HEK293 (cell line): ENCODE measurements at regions not wholly inside any gene's neighbourhood (a gene's known extent, or its start where the extent isn't known, plus 50 kb on each side); places are given as distances from the start of the nearest gene placed in this dataset.

Experiments
- CTCF ChIA-PET: fragments of 350-600 bp; formaldehyde crosslinking; extraction: SDS; loops from one replicate; lab custom pipeline; 2021; ENCODE audit warnings: antibody characterized with exemption; lab: Yijun Ruan, JAX
- POLR2A ChIA-PET: fragments of 300-600 bp; formaldehyde crosslinking; extraction: SDS; loops from one replicate; lab custom pipeline; 2020; ENCODE audit warnings: antibody characterized with exemption, inconsistent platforms; lab: Yijun Ruan, JAX
- H3K27ac ChIP-seq: fragments of 200-500 bp; sonication (Bioruptor generic); 2 replicates; pipeline ENCODE4 v1.5.1; 2014; ENCODE audit warnings: low read depth, low read length, control low read depth, inconsistent platforms; ENCODE audit errors: extremely low read depth
- H3K36me3 ChIP-seq, 2 experiments: fragments of 200-500 bp in 1 of 2; sonication (Bioruptor generic) in 1 of 2; 1 replicate in 1 of 2; 2 replicates in 1 of 2; pipeline ENCODE4 v1.5.1; 2014 to 2017; ENCODE audit warnings: inconsistent platforms in 2 of 2, low read length in 2 of 2; ENCODE audit not compliant: control insufficient read depth in 2 of 2, insufficient read depth in 1 of 2
- H3K4me1 ChIP-seq: fragments of 200-500 bp; sonication (Bioruptor generic); 2 replicates; pipeline ENCODE4 v1.5.1; 2014; ENCODE audit warnings: mild to moderate bottlenecking, low read length, inconsistent platforms; ENCODE audit not compliant: control insufficient read depth, insufficient read depth
- H3K4me3 ChIP-seq: 2 replicates; pipeline ENCODE4 v1.5.1; 2011; ENCODE audit warnings: low read depth, mild to moderate bottlenecking, control low read depth, low read length, moderate library complexity
- H3K9me3 ChIP-seq: fragments of 200-500 bp; sonication (Bioruptor generic); 2 replicates; pipeline ENCODE4 v1.5.1; 2014; ENCODE audit warnings: low read depth, low read length, inconsistent platforms; ENCODE audit not compliant: control insufficient read depth, insufficient read depth
- CTCF ChIP-seq: fragments of 450-650 bp; formaldehyde crosslinking; IDR thresholded peaks from 2 replicates; pipeline ENCODE4 v1.5.1; 2016; ENCODE audit warnings: missing biosample characterization, missing genetic modification characterization
- GLIS2 ChIP-seq: fragments of 450-650 bp; formaldehyde crosslinking; IDR thresholded peaks from 2 replicates; pipeline ENCODE4 v1.5.1; 2016; ENCODE audit warnings: missing biosample characterization, missing genetic modification characterization
- REST ChIP-seq: fragments of 450-650 bp; formaldehyde crosslinking; IDR thresholded peaks from 2 replicates; pipeline ENCODE4 v1.5.1; 2016; ENCODE audit warnings: missing biosample characterization, missing genetic modification characterization
- ZBTB44 ChIP-seq: fragments of 450-650 bp; IDR thresholded peaks from 2 replicates; pipeline ENCODE4 v1.5.1; 2018; ENCODE audit warnings: missing biosample characterization, mild to moderate bottlenecking, missing genetic modification characterization
- ZNF10 ChIP-seq: fragments of 450-650 bp; formaldehyde crosslinking; IDR thresholded peaks from 2 replicates; pipeline ENCODE4 v1.5.1; 2017; ENCODE audit warnings: missing biosample characterization, missing genetic modification characterization
- ZNF148 ChIP-seq: fragments of 450-650 bp; formaldehyde crosslinking; IDR thresholded peaks from 2 replicates; pipeline ENCODE4 v1.5.0; 2017; ENCODE audit warnings: missing biosample characterization, missing genetic modification characterization, borderline replicate concordance
- ZNF280D ChIP-seq: fragments of 450-650 bp; formaldehyde crosslinking; IDR thresholded peaks from 2 replicates; pipeline ENCODE4 v1.5.1; 2016; ENCODE audit warnings: missing biosample characterization, missing genetic modification characterization
- ZNF341 ChIP-seq: fragments of 450-650 bp; formaldehyde crosslinking; IDR thresholded peaks from 2 replicates; pipeline ENCODE4; 2016; ENCODE audit warnings: low read depth, missing biosample characterization, missing genetic modification characterization
- ZNF394 ChIP-seq: fragments of 450-650 bp; formaldehyde crosslinking; IDR thresholded peaks from 2 replicates; pipeline ENCODE4 v1.5.1; 2016; ENCODE audit warnings: missing biosample characterization, missing genetic modification characterization, mild to moderate bottlenecking, moderate library complexity, borderline replicate concordance
- ZNF561 ChIP-seq: fragments of 450-650 bp; IDR thresholded peaks from 2 replicates; pipeline ENCODE4 v1.5.1; 2018; ENCODE audit warnings: missing biosample characterization, missing genetic modification characterization, borderline replicate concordance
- ZNF704 ChIP-seq: fragments of 450-650 bp; formaldehyde crosslinking; IDR thresholded peaks from 2 replicates; pipeline ENCODE4 v1.5.1; 2016; ENCODE audit warnings: missing biosample characterization, missing genetic modification characterization

GRCh38 chr5:77850536-77851175 is 74.5 kb upstream of the TBCA start:
- no peak overlapping the region for H3K27ac ChIP-seq
- H3K4me3 ChIP-seq: no peak overlapping the region
- POLR2A ChIA-PET: no interaction called here
- CTCF ChIA-PET: interaction anchor here (0.6 to 0.7 kb wide), 3 partner anchors 82 to 159 kb away, joined by 3 to 4 read pairs (median 3); no protein-coding TSS in a partner anchor
- TF ChIP-seq REST (tag by site-specific recombination): no peak
- TF ChIP-seq ZBTB44 (tag by site-specific recombination): peak; percentile 28; the same call in 1 of the 2 replicates
- no peaks in the 10 kb centered on the region for H3K9me3 ChIP-seq
- H3K4me1 ChIP-seq: peaks cover 3% of the 10 kb centered on the region; the same call in 1 of the 2 replicates
- no peaks in the 10 kb centered on the region for H3K36me3 ChIP-seq

GRCh38 chr5:77849308-77849900 is 73.3 kb upstream of the TBCA start:
- POLR2A ChIA-PET: no interaction called here
- H3K27ac ChIP-seq: no peak overlapping the region
- CTCF ChIA-PET: interaction anchor here (0.8 kb wide), 1 partner anchor 230 kb away, joined by 3 read pairs; no protein-coding TSS in a partner anchor
- peaks cover 3% of the 10 kb centered on the region; the same call in 1 of the 2 replicates for H3K4me1 ChIP-seq
- no peak for TF ChIP-seq ZNF280D (tag by site-specific recombination)
- no peak for TF ChIP-seq GLIS2
- no peak for TF ChIP-seq ZNF394 (tag by site-specific recombination)
- TF ChIP-seq ZNF10 (tag by site-specific recombination): no peak
- no peak for TF ChIP-seq ZNF561 (tag by site-specific recombination)
- no peak for TF ChIP-seq ZNF704
- H3K9me3 ChIP-seq: no peaks in the 10 kb centered on the region
- no peak overlapping the region for H3K4me3 ChIP-seq
- no peaks in the 10 kb centered on the region for H3K36me3 ChIP-seq

GRCh38 chr5:77847814-77848290 is 71.7 kb upstream of the TBCA start:
- TF ChIP-seq ZNF341 (tag by site-specific recombination) (peak; percentile 23; the same call in 1 of the 2 replicates), CTCF (tag by site-specific recombination) (no peak), ZNF148 (tag by site-specific recombination) (no peak)
- CTCF ChIA-PET: no interaction called here
- Histone ChIP-seq H3K36me3 (no peaks in the 10 kb centered on the region), H3K4me1 (no peaks in the 10 kb centered on the region), H3K4me3 (no peak overlapping the region), H3K27ac (no peak overlapping the region), H3K9me3 (no peaks in the 10 kb centered on the region)
- POLR2A ChIA-PET: no interaction called here
